ENCODE measurements at regions not wholly inside any gene's neighbourhood (a gene's known extent, or its start where the extent isn't known, plus 50 kb on each side); places are given as distances from the start of the nearest gene placed in this dataset.
"Not testable (repeated sequence)": the region's sequence is repeated elsewhere in the genome, so short reads cannot be mapped to it uniquely, and the experiment has no call there.

- no peak for DNase-seq
Measured at GRCh38 chr15:98330692-98331435, 317.5 kb upstream of the IGF1R start.

- DNase-seq: no peak
Measured at GRCh38 chr15:98331676-98332075, 316.7 kb upstream of the IGF1R start.

GRCh38 chr15:98333251-98333650, 315.1 kb upstream of the IGF1R start:
- DNase-seq: no peak

- no peak for DNase-seq
Measured at GRCh38 chr15:98342911-98343310, 305.4 kb upstream of the IGF1R start.

GRCh38 chr15:98344591-98344990, 303.7 kb upstream of the IGF1R start:
- no peak for DNase-seq

GRCh38 chr15:98347001-98347400, 301.3 kb upstream of the IGF1R start:
- DNase-seq: no peak

GRCh38 chr15:98347866-98348265, 300.5 kb upstream of the IGF1R start:
- DNase-seq: no peak

GRCh38 chr15:98350276-98350675, 298.1 kb upstream of the IGF1R start:
- no peak for DNase-seq

- DNase-seq: not testable (repeated sequence)
Measured at GRCh38 chr15:98358274-98358673, 290.1 kb upstream of the IGF1R start.

- no peak for DNase-seq
Measured at GRCh38 chr15:98358971-98359370, 289.4 kb upstream of the IGF1R start.

- no peak for DNase-seq
Measured at GRCh38 chr15:98363416-98363815, 284.9 kb upstream of the IGF1R start.

- no peak for DNase-seq
Measured at GRCh38 chr15:98363955-98364354, 284.4 kb upstream of the IGF1R start.

GRCh38 chr15:98369081-98369716, 279.1 kb upstream of the IGF1R start:
- no peak for DNase-seq

GRCh38 chr15:98375513-98376340, 272.6 kb upstream of the IGF1R start:
- no peak for DNase-seq

GRCh38 chr15:98380721-98381120, 267.6 kb upstream of the IGF1R start:
- DNase-seq: no peak

- no peak for DNase-seq
Measured at GRCh38 chr15:98381446-98381845, 266.9 kb upstream of the IGF1R start.

- DNase-seq: no peak
Measured at GRCh38 chr15:98382139-98382538, 266.2 kb upstream of the IGF1R start.

- DNase-seq: no peak
Measured at GRCh38 chr15:98383571-98383970, 264.8 kb upstream of the IGF1R start.

GRCh38 chr15:98384328-98385029, 263.9 kb upstream of the IGF1R start:
- no peak for DNase-seq

- no peak for DNase-seq
Measured at GRCh38 chr15:98385752-98386381, 262.5 kb upstream of the IGF1R start.

- no peak for DNase-seq
Measured at GRCh38 chr15:98386561-98386960, 261.8 kb upstream of the IGF1R start.

GRCh38 chr15:98387866-98388265, 260.5 kb upstream of the IGF1R start:
- DNase-seq: no peak
